ENCODE measurements at regions not wholly inside any gene's neighbourhood (a gene's known extent, or its start where the extent isn't known, plus 50 kb on each side); places are given as distances from the start of the nearest gene placed in this dataset.

GRCh38 chr20:60313614-60314013 lies 355.4 kb downstream of the CDH26 start:
- TF ChIP-seq CTCF (IDR thresholded peaks at IDR 0.05) (no peak), EHMT2 (IDR thresholded peaks at IDR 0.05; ENCODE audit: low read depth) (no peak), PBX3 (IDR thresholded peaks at IDR 0.05) (no peak), BHLHE40 (IDR thresholded peaks at IDR 0.05; ENCODE audit: low read depth, low read length) (no peak), EP300 (IDR thresholded peaks at IDR 0.05) (no peak), SMC3 (IDR thresholded peaks at IDR 0.05) (no peak), ELK1 (IDR thresholded peaks at IDR 0.05; ENCODE audit: low read depth, low read length) (no peak), POLR2A (IDR thresholded peaks at IDR 0.05; ENCODE audit: low read length) (no peak), CEBPB (IDR thresholded peaks at IDR 0.05) (no peak), FOXS1 (CRISPR knock-in tag; IDR thresholded peaks at IDR 0.05) (no peak), GATA3 (IDR thresholded peaks at IDR 0.05; ENCODE audit: borderline replicate concordance) (no peak), HOXB13 (CRISPR knock-in tag; IDR thresholded peaks at IDR 0.05; ENCODE audit: low read depth) (no peak), HOXA7 (CRISPR knock-in tag; IDR thresholded peaks at IDR 0.05) (no peak), CBX2 (IDR thresholded peaks at IDR 0.05; ENCODE audit: borderline replicate concordance, low read depth) (no peak)
